Heart right ventricle (tissue), 16 donors: ENCODE measurements at regions not wholly inside any gene's neighbourhood (a gene's known extent, or its start where the extent isn't known, plus 50 kb on each side); places are given as distances from the start of the nearest gene placed in this dataset.

Experiments
- ATAC-seq, 8 donors: fragments of 200-7000 bp; cut with Tn5 transposase; one replicate each; pipeline ENCODE4 v1.9.1; 2020; ENCODE audit warnings: mild to moderate bottlenecking in 8 of 8, moderate library complexity in 8 of 8, moderate number of reproducible peaks in 1 of 8
- DNase-seq, 2 donors: peaks; one replicate each; pipeline ENCODE4 v3.0.0-alpha.2; 2020
- H3K27ac ChIP-seq, 10 donors: fragments of 200-600 bp; sonication (generic) in 2 of 10; one replicate each; pipeline versions ENCODE4 v1.5.0 to v1.8.0; 2020 to 2022; ENCODE audit warnings: mild to moderate bottlenecking in 3 of 10
- H3K27me3 ChIP-seq, 7 donors: fragments of 200-600 bp; one replicate each; pipeline ENCODE4 v1.8.0; 2021 to 2022; ENCODE audit warnings: mild to moderate bottlenecking in 2 of 7
- H3K36me3 ChIP-seq, 9 donors: fragments of 200-600 bp; sonication (generic) in 1 of 9; one replicate each; pipeline versions ENCODE4 v1.5.0 to v1.8.0; 2020 to 2022; ENCODE audit warnings: mild to moderate bottlenecking in 2 of 9
- H3K4me1 ChIP-seq, 9 donors: fragments of 200-600 bp; sonication (generic) in 1 of 9; one replicate each; pipeline versions ENCODE4 v1.5.0 to v1.8.0; 2020 to 2022; ENCODE audit warnings: mild to moderate bottlenecking in 4 of 9
- H3K4me3 ChIP-seq, 10 donors: fragments of 200-600 bp; sonication (generic) in 2 of 10; one replicate each; pipeline versions ENCODE4 v1.5.0 to v1.8.0; 2020 to 2022; ENCODE audit warnings: mild to moderate bottlenecking in 7 of 10, moderate library complexity in 2 of 10
- H3K9me3 ChIP-seq, 11 donors: fragments of 200-600 bp in 10 of 11; sonication (generic) in 2 of 11; one replicate each; pipeline versions ENCODE4 v1.5.0 to v1.8.0; 2013 to 2022; ENCODE audit warnings: mild to moderate bottlenecking in 2 of 11, control low read depth in 1 of 11, moderate library complexity in 1 of 11
- WGBS, 2 donors: extraction: QIAGEN DNeasy Blood & Tissue Kit; methylation state at CpG; one replicate each; pipeline ENCODE4 v1.1.7; 2013; ENCODE audit warnings: inconsistent platforms in 1 of 2; 5-methylcytosine and 5-hydroxymethylcytosine counted together
- intact Hi-C, 10 donors: fragments of 100-400 bp; cut with DNase I; formaldehyde crosslinking; loops; one replicate each; pipeline versions ENCODE4 v1.11.1 to v1.14.2; 2022
- TF ChIP-seq, protein P1 (sequence below), 9 donors: fragments of 200-600 bp; sonication (generic) in 2 of 9; IDR thresholded peaks; one replicate each; pipeline versions ENCODE4 v1.5.0 to v1.8.0; 2021 to 2022; ENCODE audit warnings: antibody characterized with exemption in 9 of 9, mild to moderate bottlenecking in 5 of 9, moderate library complexity in 1 of 9
- donor health status: Arrhythmogenic right ventricular cardiomyopathy.
- donor health status: ischemic (EF 13 %, LVEDD 7.1; RV severe dilation, severe dysfunction).
- donor health status: healthy with polysubstance abuse.
- donor health status: DM: no; HTN: yes; CAD: no.
- donor health status: DM: no; HTN: no; CAD: no.
- donor health status: ischemic (EF 25% LVEDD 6.9; RV normal size, moderate dysfunction).
- donor health status: ischemic (EF 25% LVEDD 5.7; RV mildly dilated, moderate dysfunction).
- donor health status: healthy.
- donor health status: DM: yes; HTN: yes; CAD: no.
- donor health status: Ischemic cardiomyopathy.
- donor health status: ischemic (EF 35%, LVEDD 5.7; RV mildly dilated, moderate dysfunction).
- donor health status: nonischemic (EF 11% LVEDD 7.7; RV severe dilation, severe dysfunction).
- donor health status: DM: yes; HTN: yes; CAD: no.
- donor health status: PGD.
- donor health status: ischemic (EF 29% LVEDD 5.4; RV normal size, mild dysfunction).
- donor health status: nonischemic (EF 23%, LVEDD 6.1; RV moderate dilation, normal function).

DNA sequence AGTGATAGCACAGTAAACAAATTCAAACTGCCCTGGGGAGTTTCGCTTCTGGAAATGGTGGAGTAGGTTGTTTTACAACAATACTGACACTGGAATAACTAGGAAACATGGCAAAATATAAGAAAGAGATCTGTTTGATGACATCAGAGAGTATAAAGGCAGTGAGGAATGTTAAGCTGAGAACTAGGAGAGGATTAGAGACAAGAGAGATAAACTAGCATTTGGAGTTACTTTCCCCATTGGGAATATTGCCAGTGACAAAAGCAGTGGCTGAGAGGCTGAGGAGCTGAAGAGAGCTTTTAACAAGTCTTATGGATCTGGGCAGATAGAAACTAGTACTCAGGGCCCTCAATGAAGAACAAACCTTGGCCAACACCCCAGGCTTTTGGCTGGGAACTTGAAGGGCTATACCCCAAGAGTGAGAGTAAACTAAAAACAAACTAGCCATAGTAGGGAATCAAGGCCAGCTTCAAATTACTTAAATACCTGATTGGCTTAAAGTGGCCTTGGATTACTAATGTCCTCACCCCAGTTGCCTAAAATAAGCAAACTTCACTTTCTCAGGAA lies 280.4 kb downstream of the KLF13 start:
- DNase-seq (no peak), ATAC-seq (no peak)
- intact Hi-C loops, result no loop called here
- Histone ChIP-seq H3K9me3 (peaks cover 0 to 29% (median 0%) of the 10 kb centered on the region in 11 donors), H3K27ac (no peak overlapping the region), H3K27me3 (no peaks in the 10 kb centered on the region), H3K36me3 (no peaks in the 10 kb centered on the region), H3K4me3 (no peak overlapping the region), H3K4me1 (peaks cover 0 to 5% (median 0%) of the 10 kb centered on the region in 9 donors)
- WGBS, 2 donors, result 82 to 96% methylated on average over 1 of the region's 1 CpG
- TF ChIP-seq, protein P1, sequence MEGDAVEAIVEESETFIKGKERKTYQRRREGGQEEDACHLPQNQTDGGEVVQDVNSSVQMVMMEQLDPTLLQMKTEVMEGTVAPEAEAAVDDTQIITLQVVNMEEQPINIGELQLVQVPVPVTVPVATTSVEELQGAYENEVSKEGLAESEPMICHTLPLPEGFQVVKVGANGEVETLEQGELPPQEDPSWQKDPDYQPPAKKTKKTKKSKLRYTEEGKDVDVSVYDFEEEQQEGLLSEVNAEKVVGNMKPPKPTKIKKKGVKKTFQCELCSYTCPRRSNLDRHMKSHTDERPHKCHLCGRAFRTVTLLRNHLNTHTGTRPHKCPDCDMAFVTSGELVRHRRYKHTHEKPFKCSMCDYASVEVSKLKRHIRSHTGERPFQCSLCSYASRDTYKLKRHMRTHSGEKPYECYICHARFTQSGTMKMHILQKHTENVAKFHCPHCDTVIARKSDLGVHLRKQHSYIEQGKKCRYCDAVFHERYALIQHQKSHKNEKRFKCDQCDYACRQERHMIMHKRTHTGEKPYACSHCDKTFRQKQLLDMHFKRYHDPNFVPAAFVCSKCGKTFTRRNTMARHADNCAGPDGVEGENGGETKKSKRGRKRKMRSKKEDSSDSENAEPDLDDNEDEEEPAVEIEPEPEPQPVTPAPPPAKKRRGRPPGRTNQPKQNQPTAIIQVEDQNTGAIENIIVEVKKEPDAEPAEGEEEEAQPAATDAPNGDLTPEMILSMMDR (IDR thresholded peaks at IDR 0.05), result no peak

DNA sequence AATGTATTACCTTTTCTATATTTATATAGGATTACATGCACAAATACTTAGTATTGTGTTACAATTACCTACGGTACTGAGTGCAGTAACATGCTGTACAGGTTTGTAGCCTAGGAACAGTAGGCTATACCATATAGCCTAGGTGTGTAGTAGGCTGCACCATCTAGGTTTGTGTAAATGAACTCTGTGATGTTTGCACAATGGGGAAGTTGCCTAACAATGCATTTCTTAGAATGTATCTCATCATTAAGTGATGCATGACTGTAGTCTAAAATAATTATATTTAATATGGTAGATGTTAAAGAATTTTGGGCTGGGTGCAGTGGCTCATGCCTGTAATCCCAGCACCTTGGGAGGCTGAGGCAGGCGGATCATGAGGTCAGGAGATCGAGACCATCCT lies 281.0 kb downstream of the KLF13 start:
- Histone ChIP-seq H3K4me1 (peaks cover 0 to 5% (median 0%) of the 10 kb centered on the region in 9 donors), H3K27me3 (no peaks in the 10 kb centered on the region), H3K36me3 (no peaks in the 10 kb centered on the region), H3K9me3 (peaks cover 0 to 33% (median 0%) of the 10 kb centered on the region in 11 donors), H3K4me3 (no peak overlapping the region), H3K27ac (no peak overlapping the region)
- WGBS, 2 donors, result 92 to 93% methylated on average over 3 of the region's 3 CpGs
- no peak for ATAC-seq
- no peak for DNase-seq
- TF ChIP-seq, protein P1 (IDR thresholded peaks at IDR 0.05), result no peak
- intact Hi-C loops, result no loop called here

DNA sequence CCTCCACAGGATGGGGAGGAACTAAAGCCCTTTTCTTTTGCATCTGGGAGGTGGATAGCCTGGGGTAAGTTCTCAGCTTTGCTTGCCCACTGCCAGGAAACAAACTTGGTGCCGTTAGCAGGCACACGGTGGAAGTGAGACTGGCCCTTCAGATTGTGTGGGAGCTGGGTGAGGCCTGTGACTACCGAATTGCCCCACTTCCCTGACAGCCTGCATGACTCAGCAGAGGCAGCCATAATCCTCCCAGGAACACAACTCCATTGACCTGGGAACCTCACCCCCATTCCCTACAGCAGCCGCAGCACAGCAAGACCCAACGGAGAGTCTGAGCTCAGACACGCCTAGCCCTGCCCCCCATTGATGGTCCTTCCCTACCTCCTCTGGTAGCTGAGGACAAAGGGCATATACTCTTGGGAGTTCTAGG lies 282.6 kb downstream of the KLF13 start:
- DNase-seq (no peak), ATAC-seq (no peak)
- intact Hi-C loops, result no loop called here
- Histone ChIP-seq H3K9me3 (peaks cover 0 to 34% (median 0%) of the 10 kb centered on the region in 11 donors), H3K36me3 (no peaks in the 10 kb centered on the region), H3K4me3 (no peak overlapping the region), H3K27ac (no peak overlapping the region), H3K4me1 (peaks cover 0 to 5% (median 0%) of the 10 kb centered on the region in 9 donors), H3K27me3 (no peaks in the 10 kb centered on the region)
- WGBS, 2 donors, result 61 to 66% methylated on average over 6 of the region's 6 CpGs
- TF ChIP-seq, protein P1 (IDR thresholded peaks at IDR 0.05), result no peak

DNA sequence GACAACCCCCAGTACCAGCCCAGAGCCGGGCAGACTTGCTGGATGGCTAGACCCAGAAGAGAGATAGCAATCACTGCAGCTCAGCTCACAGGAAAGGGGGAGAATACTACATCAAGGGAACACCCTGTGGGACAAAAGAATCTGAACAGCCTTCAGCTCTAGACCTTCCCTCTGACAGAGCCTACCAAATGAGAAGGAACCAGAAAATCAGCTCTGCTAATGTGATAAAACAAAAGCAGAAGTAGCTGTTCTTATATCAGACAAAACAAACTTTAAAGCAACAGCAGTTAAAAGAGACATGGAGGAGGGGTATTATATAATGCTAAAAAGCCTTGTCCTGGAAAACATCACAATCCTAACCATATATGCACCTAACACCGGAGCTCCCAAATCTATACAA lies 283.3 kb downstream of the KLF13 start:
- ATAC-seq, result no peak
- intact Hi-C loops, result no loop called here
- TF ChIP-seq, protein P1 (IDR thresholded peaks at IDR 0.05), result no peak

More for the DNA sequence above, 283.3 kb downstream of the KLF13 start:
- no peak for DNase-seq
- Histone ChIP-seq H3K27ac (no peak overlapping the region), H3K27me3 (no peaks in the 10 kb centered on the region), H3K36me3 (no peaks in the 10 kb centered on the region), H3K4me3 (no peak overlapping the region), H3K9me3 (peaks cover 0 to 34% (median 0%) of the 10 kb centered on the region in 11 donors), H3K4me1 (peaks cover 0 to 5% (median 0%) of the 10 kb centered on the region in 9 donors)
- WGBS, 2 donors, result 76 to 82% methylated on average over 2 of the region's 2 CpGs
